Liver (tissue), 8 donors: ENCODE measurements at regions not wholly inside any gene's neighbourhood (a gene's known extent, or its start where the extent isn't known, plus 50 kb on each side); places are given as distances from the start of the nearest gene placed in this dataset.

Source experiments
- DNase-seq: peaks from one replicate; pipeline ENCODE4 v3.0.0-alpha.2; 2017; ENCODE audit warnings: low spot score
- H3K27ac ChIP-seq, 2 donors: one replicate each; pipeline ENCODE4 v1.7.0; 2013; ENCODE audit warnings: inconsistent platforms in 2 of 2, low read length in 2 of 2, control low read depth in 1 of 2, low read depth in 1 of 2, mild to moderate bottlenecking in 1 of 2
- H3K27me3 ChIP-seq, 4 donors: one replicate each; pipeline versions ENCODE4 v1.6.1 to v1.7.0; 2013; ENCODE audit warnings: low read length in 3 of 4, inconsistent platforms in 1 of 4, mild to moderate bottlenecking in 1 of 4, moderate library complexity in 1 of 4; ENCODE audit not compliant: control insufficient read depth in 4 of 4, insufficient read depth in 4 of 4
- H3K36me3 ChIP-seq, 4 donors: one replicate each; pipeline versions ENCODE4 v1.6.1 to v1.7.0; 2013; ENCODE audit warnings: low read length in 3 of 4, mild to moderate bottlenecking in 3 of 4, low read depth in 1 of 4, moderate library complexity in 1 of 4; ENCODE audit not compliant: control insufficient read depth in 4 of 4, insufficient read depth in 3 of 4
- H3K4me1 ChIP-seq, 4 donors: one replicate each; pipeline versions ENCODE4 v1.6.1 to v1.7.0; 2013; ENCODE audit warnings: low read length in 3 of 4, mild to moderate bottlenecking in 3 of 4, moderate library complexity in 1 of 4; ENCODE audit not compliant: control insufficient read depth in 4 of 4, insufficient read depth in 4 of 4
- H3K4me3 ChIP-seq, 3 donors: one replicate each; pipeline versions ENCODE4 v1.6.1 to v1.7.0; 2013; ENCODE audit warnings: low read length in 3 of 3, control low read depth in 1 of 3, low read depth in 1 of 3, mild to moderate bottlenecking in 1 of 3
- H3K9ac ChIP-seq, 2 donors: one replicate each; pipeline ENCODE4 v1.7.0; 2013; ENCODE audit warnings: low read length in 2 of 2, mild to moderate bottlenecking in 2 of 2, moderate library complexity in 2 of 2, control low read depth in 1 of 2, low read depth in 1 of 2
- H3K9me3 ChIP-seq, 4 donors: one replicate each; pipeline versions ENCODE4 v1.6.1 to v1.7.0; 2013; ENCODE audit warnings: low read length in 3 of 4; ENCODE audit not compliant: control insufficient read depth in 4 of 4
- EGR1 ChIP-seq, 2 donors: IDR thresholded peaks; 2 replicates each; pipeline ENCODE4 v1.6.1; 2016 to 2018; ENCODE audit warnings: antibody characterized with exemption in 2 of 2, low read depth in 2 of 2
- FOXA1 ChIP-seq: IDR thresholded peaks from 2 replicates; pipeline ENCODE4 v1.6.1; 2016; ENCODE audit warnings: antibody characterized with exemption
- FOXA2 ChIP-seq: IDR thresholded peaks from 2 replicates; pipeline ENCODE4 v1.6.1; 2016; ENCODE audit warnings: antibody characterized with exemption
- GABPA ChIP-seq, 2 donors: IDR thresholded peaks in 1 of 2; conservative IDR thresholded peaks in 1 of 2; 2 replicates each; pipeline ENCODE4 v1.6.1; 2016; ENCODE audit warnings: antibody characterized with exemption in 2 of 2, mild to moderate bottlenecking in 1 of 2, moderate library complexity in 1 of 2
- HNF4A ChIP-seq, 2 donors: conservative IDR thresholded peaks; 2 replicates each; pipeline ENCODE4 v1.6.1; 2016; ENCODE audit warnings: antibody characterized with exemption in 2 of 2, mild to moderate bottlenecking in 2 of 2
- HNF4G ChIP-seq: IDR thresholded peaks from 2 replicates; pipeline ENCODE4 v1.6.1; 2016; ENCODE audit warnings: antibody characterized with exemption
- JUND ChIP-seq, 2 donors: IDR thresholded peaks; 2 replicates each; pipeline ENCODE4 v1.6.1; 2016; ENCODE audit warnings: antibody characterized with exemption in 2 of 2
- NR2F2 ChIP-seq: IDR thresholded peaks from 2 replicates; pipeline ENCODE4 v1.6.1; 2016; ENCODE audit warnings: antibody characterized with exemption
- RAD21 ChIP-seq, 2 donors: IDR thresholded peaks; 2 replicates each; pipeline ENCODE4 v1.6.1; 2016; ENCODE audit warnings: antibody characterized with exemption in 2 of 2, mild to moderate bottlenecking in 2 of 2
- RXRA ChIP-seq, 2 donors: IDR thresholded peaks; 2 replicates each; pipeline ENCODE4 v1.6.1; 2017 to 2018; ENCODE audit warnings: antibody characterized with exemption in 2 of 2, mild to moderate bottlenecking in 1 of 2
- SP1 ChIP-seq: IDR thresholded peaks from 2 replicates; pipeline ENCODE4 v1.6.1; 2018; ENCODE audit warnings: antibody characterized with exemption, mild to moderate bottlenecking
- TAF1 ChIP-seq: conservative IDR thresholded peaks from 2 replicates; pipeline ENCODE4 v1.6.1; 2016; ENCODE audit warnings: antibody characterized with exemption, mild to moderate bottlenecking
- YY1 ChIP-seq: IDR thresholded peaks from 2 replicates; pipeline ENCODE4 v1.6.1; 2016; ENCODE audit warnings: antibody characterized with exemption, mild to moderate bottlenecking
- WGBS: extraction: QIAGEN DNeasy Blood & Tissue Kit; methylation state at CpG from one replicate; pipeline ENCODE4 v1.1.7; 2013; 5-methylcytosine and 5-hydroxymethylcytosine counted together
- TF ChIP-seq, protein P1 (sequence below): IDR thresholded peaks from 2 replicates; pipeline ENCODE4 v1.6.1; 2016; ENCODE audit warnings: antibody characterized with exemption
- TF ChIP-seq, protein P2 (sequence below): IDR thresholded peaks from 2 replicates; pipeline ENCODE4 v1.6.1; 2016; ENCODE audit warnings: antibody characterized with exemption, mild to moderate bottlenecking
- TF ChIP-seq, protein P3 (sequence below): IDR thresholded peaks from 2 replicates; pipeline ENCODE4 v1.6.1; 2016; ENCODE audit warnings: antibody characterized with exemption
- TF ChIP-seq, protein P4 (sequence below): fragments of 150-350 bp; IDR thresholded peaks from 2 replicates; pipeline ENCODE4 v1.5.1; 2017; ENCODE audit warnings: improper control_type of control experiment, low read depth, low read length; ENCODE audit not compliant: missing input control
- TF ChIP-seq, protein P5 (sequence below): IDR thresholded peaks from 2 replicates; pipeline ENCODE4 v1.6.1; 2016; ENCODE audit warnings: antibody characterized with exemption
- donor health status: healthy.
- donor health status: healthy.
- donor health status: healthy.
- donor health status: healthy.
- donor health status: healthy.

DNA sequence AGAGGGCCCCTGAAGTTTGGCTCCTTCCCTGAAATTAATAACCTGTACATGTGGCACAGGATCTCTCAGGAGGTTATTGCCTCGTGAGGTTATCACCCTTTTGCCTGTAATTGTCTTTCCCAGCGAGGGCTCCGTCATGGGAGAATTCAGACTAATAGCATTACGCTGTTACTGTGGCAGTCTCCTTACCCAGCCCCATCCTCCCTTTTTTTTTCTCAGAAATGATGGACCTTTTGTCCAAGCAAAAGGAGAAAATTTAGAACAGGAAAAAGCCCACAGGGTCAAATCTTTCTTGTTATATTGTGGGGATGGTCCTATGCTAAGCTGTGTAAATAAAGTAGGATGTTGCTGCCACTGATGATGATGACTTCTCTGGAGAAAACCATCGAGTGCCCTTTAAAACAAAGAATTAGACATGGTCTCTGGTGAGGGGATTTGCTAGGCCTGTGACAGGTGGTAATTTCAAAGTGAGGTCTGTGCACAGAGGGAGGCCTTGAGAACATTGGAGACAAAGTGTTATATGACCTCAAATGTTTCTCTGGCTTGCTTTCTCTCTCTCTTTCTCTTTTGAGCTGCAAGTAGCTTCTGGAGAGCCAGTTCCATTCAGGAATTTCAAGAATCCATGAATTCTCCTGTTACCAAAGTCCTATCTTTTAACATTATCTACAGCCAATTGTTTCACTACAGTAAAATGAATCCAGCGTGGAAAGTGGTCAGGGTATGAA lies 357.2 kb downstream of the BMP4 start:
- Histone ChIP-seq H3K4me3 (no peak overlapping the region), H3K27me3 (no peaks in the 10 kb centered on the region), H3K9me3 (peaks cover 0 to 3% (median 0%) of the 10 kb centered on the region in 4 donors), H3K9ac (no peak overlapping the region), H3K27ac (no peak overlapping the region), H3K4me1 (no peaks in the 10 kb centered on the region), H3K36me3 (no peaks in the 10 kb centered on the region)
- 83% methylated on average over 6 of the region's 6 CpGs for WGBS
- TF ChIP-seq FOXA1 (no peak), FOXA2 (no peak), NR2F2 (no peak), YY1 (no peak), HNF4A (conservative IDR thresholded peaks at IDR 0.05) (no peak), HNF4G (no peak), RXRA (IDR thresholded peaks at IDR 0.05) (no peak), RAD21 (IDR thresholded peaks at IDR 0.05) (no peak)
- TF ChIP-seq, protein P1, sequence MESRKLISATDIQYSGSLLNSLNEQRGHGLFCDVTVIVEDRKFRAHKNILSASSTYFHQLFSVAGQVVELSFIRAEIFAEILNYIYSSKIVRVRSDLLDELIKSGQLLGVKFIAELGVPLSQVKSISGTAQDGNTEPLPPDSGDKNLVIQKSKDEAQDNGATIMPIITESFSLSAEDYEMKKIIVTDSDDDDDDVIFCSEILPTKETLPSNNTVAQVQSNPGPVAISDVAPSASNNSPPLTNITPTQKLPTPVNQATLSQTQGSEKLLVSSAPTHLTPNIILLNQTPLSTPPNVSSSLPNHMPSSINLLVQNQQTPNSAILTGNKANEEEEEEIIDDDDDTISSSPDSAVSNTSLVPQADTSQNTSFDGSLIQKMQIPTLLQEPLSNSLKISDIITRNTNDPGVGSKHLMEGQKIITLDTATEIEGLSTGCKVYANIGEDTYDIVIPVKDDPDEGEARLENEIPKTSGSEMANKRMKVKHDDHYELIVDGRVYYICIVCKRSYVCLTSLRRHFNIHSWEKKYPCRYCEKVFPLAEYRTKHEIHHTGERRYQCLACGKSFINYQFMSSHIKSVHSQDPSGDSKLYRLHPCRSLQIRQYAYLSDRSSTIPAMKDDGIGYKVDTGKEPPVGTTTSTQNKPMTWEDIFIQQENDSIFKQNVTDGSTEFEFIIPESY: no peak
- no peak for DNase-seq

DNA sequence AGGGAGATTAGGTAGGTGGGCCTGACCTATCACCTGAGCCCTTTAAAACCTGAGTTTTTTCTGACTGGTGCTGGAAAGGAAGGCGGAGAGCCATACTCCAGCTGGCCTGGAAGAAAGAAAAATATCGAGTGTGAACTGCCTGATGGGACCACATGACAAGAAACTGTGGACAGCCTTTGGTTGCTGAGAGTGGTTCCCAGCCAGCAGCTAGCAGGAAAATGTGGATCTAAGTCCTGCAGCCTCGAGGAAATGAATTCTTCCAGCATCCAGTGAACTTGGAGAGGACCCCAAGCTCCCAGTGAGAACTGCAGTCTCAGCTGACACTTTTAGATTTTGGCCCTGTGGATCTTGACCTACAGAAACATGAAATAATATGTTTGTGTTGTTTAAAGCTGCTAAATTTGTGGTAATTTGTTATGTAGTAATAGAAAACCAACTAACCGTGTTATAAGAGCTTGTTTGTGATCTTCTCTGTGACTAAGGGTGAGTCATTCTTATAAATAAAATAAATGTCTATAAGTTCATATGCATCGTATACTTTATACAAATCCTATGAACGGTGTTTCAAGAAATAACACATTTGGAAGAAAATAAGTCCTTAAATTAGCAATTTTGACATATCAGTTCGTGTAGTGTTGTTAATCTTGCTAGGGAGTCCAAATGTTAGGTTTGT lies 359.6 kb downstream of the BMP4 start:
- no peaks in the 10 kb centered on the region for H3K4me1 ChIP-seq
- no peak overlapping the region for H3K4me3 ChIP-seq
- no peaks in the 10 kb centered on the region for H3K36me3 ChIP-seq
- no peak for DNase-seq
- H3K9ac ChIP-seq: no peak overlapping the region
- WGBS: 80% methylated on average over 7 of the region's 7 CpGs
- peaks cover 0 to 3% (median 0%) of the 10 kb centered on the region in 4 donors for H3K9me3 ChIP-seq
- no peak for TF ChIP-seq RXRA (IDR thresholded peaks at IDR 0.05)
- TF ChIP-seq, protein P2, sequence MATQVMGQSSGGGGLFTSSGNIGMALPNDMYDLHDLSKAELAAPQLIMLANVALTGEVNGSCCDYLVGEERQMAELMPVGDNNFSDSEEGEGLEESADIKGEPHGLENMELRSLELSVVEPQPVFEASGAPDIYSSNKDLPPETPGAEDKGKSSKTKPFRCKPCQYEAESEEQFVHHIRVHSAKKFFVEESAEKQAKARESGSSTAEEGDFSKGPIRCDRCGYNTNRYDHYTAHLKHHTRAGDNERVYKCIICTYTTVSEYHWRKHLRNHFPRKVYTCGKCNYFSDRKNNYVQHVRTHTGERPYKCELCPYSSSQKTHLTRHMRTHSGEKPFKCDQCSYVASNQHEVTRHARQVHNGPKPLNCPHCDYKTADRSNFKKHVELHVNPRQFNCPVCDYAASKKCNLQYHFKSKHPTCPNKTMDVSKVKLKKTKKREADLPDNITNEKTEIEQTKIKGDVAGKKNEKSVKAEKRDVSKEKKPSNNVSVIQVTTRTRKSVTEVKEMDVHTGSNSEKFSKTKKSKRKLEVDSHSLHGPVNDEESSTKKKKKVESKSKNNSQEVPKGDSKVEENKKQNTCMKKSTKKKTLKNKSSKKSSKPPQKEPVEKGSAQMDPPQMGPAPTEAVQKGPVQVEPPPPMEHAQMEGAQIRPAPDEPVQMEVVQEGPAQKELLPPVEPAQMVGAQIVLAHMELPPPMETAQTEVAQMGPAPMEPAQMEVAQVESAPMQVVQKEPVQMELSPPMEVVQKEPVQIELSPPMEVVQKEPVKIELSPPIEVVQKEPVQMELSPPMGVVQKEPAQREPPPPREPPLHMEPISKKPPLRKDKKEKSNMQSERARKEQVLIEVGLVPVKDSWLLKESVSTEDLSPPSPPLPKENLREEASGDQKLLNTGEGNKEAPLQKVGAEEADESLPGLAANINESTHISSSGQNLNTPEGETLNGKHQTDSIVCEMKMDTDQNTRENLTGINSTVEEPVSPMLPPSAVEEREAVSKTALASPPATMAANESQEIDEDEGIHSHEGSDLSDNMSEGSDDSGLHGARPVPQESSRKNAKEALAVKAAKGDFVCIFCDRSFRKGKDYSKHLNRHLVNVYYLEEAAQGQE: no peak
- TF ChIP-seq FOXA2: no peak
- TF ChIP-seq GABPA (IDR thresholded peaks at IDR 0.05 in 1 of 2, conservative IDR thresholded peaks at IDR 0.05 in 1 of 2): no peak
- TF ChIP-seq, protein P1: no peak
- TF ChIP-seq HNF4G: no peak
- no peak for TF ChIP-seq FOXA1
- TF ChIP-seq SP1: no peak
- TF ChIP-seq HNF4A (conservative IDR thresholded peaks at IDR 0.05): no peak
- no peak for TF ChIP-seq TAF1
- TF ChIP-seq, protein P3, sequence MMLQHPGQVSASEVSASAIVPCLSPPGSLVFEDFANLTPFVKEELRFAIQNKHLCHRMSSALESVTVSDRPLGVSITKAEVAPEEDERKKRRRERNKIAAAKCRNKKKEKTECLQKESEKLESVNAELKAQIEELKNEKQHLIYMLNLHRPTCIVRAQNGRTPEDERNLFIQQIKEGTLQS: no peak
- TF ChIP-seq JUND (IDR thresholded peaks at IDR 0.05): no peak
- TF ChIP-seq RAD21 (IDR thresholded peaks at IDR 0.05): no peak
- no peak for TF ChIP-seq EGR1 (IDR thresholded peaks at IDR 0.05; ENCODE audit: low read depth in 2 of 2)
- TF ChIP-seq, protein P4, sequence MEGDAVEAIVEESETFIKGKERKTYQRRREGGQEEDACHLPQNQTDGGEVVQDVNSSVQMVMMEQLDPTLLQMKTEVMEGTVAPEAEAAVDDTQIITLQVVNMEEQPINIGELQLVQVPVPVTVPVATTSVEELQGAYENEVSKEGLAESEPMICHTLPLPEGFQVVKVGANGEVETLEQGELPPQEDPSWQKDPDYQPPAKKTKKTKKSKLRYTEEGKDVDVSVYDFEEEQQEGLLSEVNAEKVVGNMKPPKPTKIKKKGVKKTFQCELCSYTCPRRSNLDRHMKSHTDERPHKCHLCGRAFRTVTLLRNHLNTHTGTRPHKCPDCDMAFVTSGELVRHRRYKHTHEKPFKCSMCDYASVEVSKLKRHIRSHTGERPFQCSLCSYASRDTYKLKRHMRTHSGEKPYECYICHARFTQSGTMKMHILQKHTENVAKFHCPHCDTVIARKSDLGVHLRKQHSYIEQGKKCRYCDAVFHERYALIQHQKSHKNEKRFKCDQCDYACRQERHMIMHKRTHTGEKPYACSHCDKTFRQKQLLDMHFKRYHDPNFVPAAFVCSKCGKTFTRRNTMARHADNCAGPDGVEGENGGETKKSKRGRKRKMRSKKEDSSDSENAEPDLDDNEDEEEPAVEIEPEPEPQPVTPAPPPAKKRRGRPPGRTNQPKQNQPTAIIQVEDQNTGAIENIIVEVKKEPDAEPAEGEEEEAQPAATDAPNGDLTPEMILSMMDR: no peak
- TF ChIP-seq YY1: no peak
- TF ChIP-seq, protein P5, sequence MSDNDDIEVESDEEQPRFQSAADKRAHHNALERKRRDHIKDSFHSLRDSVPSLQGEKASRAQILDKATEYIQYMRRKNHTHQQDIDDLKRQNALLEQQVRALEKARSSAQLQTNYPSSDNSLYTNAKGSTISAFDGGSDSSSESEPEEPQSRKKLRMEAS: no peak
- no peak for TF ChIP-seq NR2F2
- no peak overlapping the region for H3K27ac ChIP-seq
- no peaks in the 10 kb centered on the region for H3K27me3 ChIP-seq
